Neutrophil (primary cell): ENCODE measurements at regions not wholly inside any gene's neighbourhood (a gene's known extent, or its start where the extent isn't known, plus 50 kb on each side); places are given as distances from the start of the nearest gene placed in this dataset.

ENCODE experiments used
- H3K27ac ChIP-seq: fragments of 200-600 bp; sonication (generic); 2 replicates; pipeline ENCODE4 v1.5.1; 2016; ENCODE audit warnings: mild to moderate bottlenecking, moderate library complexity
- H3K27me3 ChIP-seq: fragments of 200-600 bp; sonication (generic); 2 replicates; pipeline ENCODE4 v1.6.0; 2016; ENCODE audit warnings: mild to moderate bottlenecking
- H3K36me3 ChIP-seq: fragments of 200-600 bp; sonication (generic); 2 replicates; pipeline ENCODE4 v1.5.1; 2017
- H3K4me1 ChIP-seq, 2 experiments: fragments of 200-600 bp in 1 of 2; sonication (generic) in 1 of 2; 1 replicate in 1 of 2; 2 replicates in 1 of 2; pipeline versions ENCODE4 v1.5.1 to v1.6.1; 2013 to 2016; ENCODE audit warnings: low read depth in 1 of 2, low read length in 1 of 2, mild to moderate bottlenecking in 1 of 2, moderate library complexity in 1 of 2; ENCODE audit not compliant: control insufficient read depth in 1 of 2, insufficient read depth in 1 of 2
- H3K4me3 ChIP-seq, 2 experiments: fragments of 200-600 bp in 1 of 2; sonication (generic) in 1 of 2; 1 replicate in 1 of 2; 2 replicates in 1 of 2; pipeline ENCODE4 v1.5.1; 2013 to 2016; ENCODE audit warnings: low read depth in 1 of 2, low read length in 1 of 2, mild to moderate bottlenecking in 1 of 2, moderate library complexity in 1 of 2
- H3K9me3 ChIP-seq: fragments of 200-600 bp; sonication (generic); 2 replicates; pipeline ENCODE4 v1.5.1; 2016
- CTCF ChIP-seq: fragments of 200-600 bp; sonication (generic); IDR thresholded peaks from 2 replicates; pipeline ENCODE4 v1.5.1; 2016; ENCODE audit warnings: antibody characterized with exemption

DNA sequence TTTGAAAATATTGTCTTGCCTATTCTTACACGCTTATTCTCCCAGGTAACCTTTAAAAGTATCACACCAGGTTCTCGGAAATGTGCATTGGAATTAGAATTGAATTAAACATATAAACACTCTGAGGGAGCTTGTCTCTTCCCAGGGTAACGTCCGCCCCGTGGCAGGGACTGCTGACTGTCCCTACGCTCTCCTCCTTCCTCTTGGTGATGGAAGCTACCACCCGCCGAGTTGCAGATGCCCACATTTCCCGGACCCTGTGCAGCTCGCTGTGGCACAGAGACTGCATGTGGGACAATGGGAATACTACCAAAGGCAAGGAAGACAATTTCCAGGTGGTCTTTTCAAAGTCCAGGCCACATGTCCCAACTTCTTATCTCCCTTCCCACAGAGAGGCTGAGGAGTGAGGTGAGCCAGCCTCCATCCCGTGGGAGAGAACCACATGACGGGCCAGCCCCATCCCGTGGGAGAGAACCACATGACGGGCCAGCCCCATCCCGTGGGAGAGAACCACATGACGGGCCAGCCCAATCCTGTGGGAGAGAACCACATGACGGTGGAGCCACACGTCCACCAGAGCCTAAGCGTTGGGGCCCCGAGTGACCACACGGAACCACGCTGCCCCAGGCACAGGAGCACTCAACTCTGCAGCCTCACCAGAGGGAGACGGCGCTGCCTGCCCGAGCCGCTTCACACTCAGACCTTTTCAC, 249.4 kb upstream of the IRX1 start:
- Histone ChIP-seq H3K27ac (no peak overlapping the region), H3K4me3 (no peak overlapping the region), H3K4me1 (no peaks in the 10 kb centered on the region), H3K9me3 (no peaks in the 10 kb centered on the region), H3K36me3 (no peaks in the 10 kb centered on the region), H3K27me3 (no peaks in the 10 kb centered on the region)
- no peak for TF ChIP-seq CTCF

GRCh38 chr5:3345195-3345594, 250.4 kb upstream of the IRX1 start:
- H3K4me1 ChIP-seq = no peaks in the 10 kb centered on the region
- no peaks in the 10 kb centered on the region for H3K9me3 ChIP-seq
- no peak overlapping the region for H3K4me3 ChIP-seq
- no peak for TF ChIP-seq CTCF
- no peaks in the 10 kb centered on the region for H3K27me3 ChIP-seq
- no peaks in the 10 kb centered on the region for H3K36me3 ChIP-seq
- no peak overlapping the region for H3K27ac ChIP-seq

DNA sequence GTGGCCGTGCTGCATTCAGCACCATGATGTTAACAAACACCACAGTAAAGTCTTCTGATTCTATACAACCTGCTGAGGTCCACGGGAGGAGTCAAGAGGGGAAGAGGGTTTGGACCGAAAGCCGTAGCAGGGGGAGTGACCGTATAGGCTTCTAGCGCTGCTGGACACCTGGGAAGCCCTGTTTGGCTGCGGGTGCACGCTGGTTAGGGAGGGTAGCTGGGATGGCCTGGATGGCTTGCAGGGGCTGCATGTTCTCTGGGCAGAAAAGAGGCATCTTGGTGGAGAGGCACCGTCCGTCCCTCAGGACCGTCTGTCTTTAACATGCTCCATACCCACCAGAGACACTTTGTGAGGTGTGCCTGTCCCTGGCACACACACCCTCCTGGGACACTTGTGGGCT, 251.0 kb upstream of the IRX1 start:
- no peaks in the 10 kb centered on the region for H3K27me3 ChIP-seq
- no peaks in the 10 kb centered on the region for H3K9me3 ChIP-seq
- no peak overlapping the region for H3K4me3 ChIP-seq
- no peak for TF ChIP-seq CTCF
- H3K4me1 ChIP-seq = no peaks in the 10 kb centered on the region
- no peak overlapping the region for H3K27ac ChIP-seq
- H3K36me3 ChIP-seq = no peaks in the 10 kb centered on the region

DNA sequence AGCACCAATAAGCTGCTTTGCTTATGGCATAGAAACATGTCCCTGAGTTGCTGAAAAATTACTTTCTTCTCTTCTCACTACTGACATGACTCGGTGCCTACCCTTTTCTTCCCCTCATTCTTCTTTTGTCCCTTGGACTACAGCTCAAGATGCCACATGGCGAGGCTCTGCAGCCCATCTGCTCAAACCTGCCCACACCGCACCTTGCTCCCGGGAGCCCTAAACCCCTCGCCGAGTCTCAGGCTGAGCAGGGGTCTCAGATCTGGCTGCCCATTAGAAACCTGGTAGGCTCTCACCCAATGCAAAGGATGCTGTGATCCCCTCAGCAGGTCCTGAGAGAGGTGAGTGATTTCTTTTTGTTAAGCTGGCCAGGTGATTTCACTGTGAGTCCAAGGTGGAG, 251.7 kb upstream of the IRX1 start:
- no peaks in the 10 kb centered on the region for H3K36me3 ChIP-seq
- H3K4me1 ChIP-seq = no peaks in the 10 kb centered on the region
- H3K27ac ChIP-seq = no peak overlapping the region

DNA sequence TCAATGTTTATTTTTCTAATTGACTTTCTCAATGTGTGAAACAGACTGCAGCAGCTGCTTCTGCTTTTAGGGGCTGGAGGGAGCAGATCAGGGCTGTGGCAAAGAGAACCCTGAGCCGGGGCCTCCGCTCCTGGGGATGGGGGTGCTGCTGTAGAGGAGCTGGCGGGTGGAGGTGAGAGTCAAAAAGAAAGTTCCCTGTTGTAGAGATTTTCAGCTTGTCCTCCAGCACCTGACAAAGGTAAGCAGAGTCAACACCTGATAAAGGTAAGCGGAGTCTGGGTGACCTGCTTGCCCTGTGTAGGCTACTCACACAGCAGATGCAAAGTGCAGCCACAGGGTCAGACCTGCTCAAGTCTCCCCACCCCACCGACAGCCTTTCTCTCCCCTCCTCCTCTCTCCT, 252.4 kb upstream of the IRX1 start:
- Histone ChIP-seq H3K4me1 (no peaks in the 10 kb centered on the region), H3K9me3 (no peaks in the 10 kb centered on the region), H3K27ac (no peak overlapping the region), H3K27me3 (no peaks in the 10 kb centered on the region), H3K4me3 (no peak overlapping the region), H3K36me3 (no peaks in the 10 kb centered on the region)
- no peak for TF ChIP-seq CTCF

More for the DNA sequence above, 251.7 kb upstream of the IRX1 start:
- Histone ChIP-seq H3K27me3 (no peaks in the 10 kb centered on the region), H3K9me3 (no peaks in the 10 kb centered on the region), H3K4me3 (no peak overlapping the region)
- no peak for TF ChIP-seq CTCF
